ENCODE measurements at regions not wholly inside any gene's neighbourhood (a gene's known extent, or its start where the extent isn't known, plus 50 kb on each side); places are given as distances from the start of the nearest gene placed in this dataset.

GRCh38 chr1:81144240-81144825 is 656.4 kb upstream of the ADGRL2 start:
- Histone ChIP-seq H3K4me3 (ENCODE audit: low read depth in 1 of 3, low read length in 3 of 3) (no peak overlapping the region), H3K4me1 (ENCODE audit: control insufficient read depth in 4 of 4, insufficient read depth in 4 of 4, low read length in 3 of 4) (no peaks in the 10 kb centered on the region), H3K9ac (ENCODE audit: low read depth in 1 of 2, low read length in 2 of 2) (no peak overlapping the region), H3K27me3 (ENCODE audit: control insufficient read depth in 4 of 4, insufficient read depth in 4 of 4, low read length in 3 of 4) (peaks cover 0 to 2% (median 0%) of the 10 kb centered on the region in 4 donors), H3K36me3 (ENCODE audit: control insufficient read depth in 4 of 4, insufficient read depth in 3 of 4, low read depth in 1 of 4, low read length in 3 of 4) (no peaks in the 10 kb centered on the region), H3K27ac (ENCODE audit: low read depth in 1 of 2, low read length in 2 of 2) (no peak overlapping the region), H3K9me3 (ENCODE audit: control insufficient read depth in 4 of 4, low read length in 3 of 4) (no peaks in the 10 kb centered on the region)
- no peak for TF ChIP-seq YY1 (IDR thresholded peaks at IDR 0.05)
- no peak for TF ChIP-seq TAF1 (conservative IDR thresholded peaks at IDR 0.05)
- no peak for TF ChIP-seq RAD21 (IDR thresholded peaks at IDR 0.05)
- TF ChIP-seq, protein P1, sequence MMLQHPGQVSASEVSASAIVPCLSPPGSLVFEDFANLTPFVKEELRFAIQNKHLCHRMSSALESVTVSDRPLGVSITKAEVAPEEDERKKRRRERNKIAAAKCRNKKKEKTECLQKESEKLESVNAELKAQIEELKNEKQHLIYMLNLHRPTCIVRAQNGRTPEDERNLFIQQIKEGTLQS (IDR thresholded peaks at IDR 0.05): no peak
- TF ChIP-seq RXRA (IDR thresholded peaks at IDR 0.05): no peak
- TF ChIP-seq, protein P2, sequence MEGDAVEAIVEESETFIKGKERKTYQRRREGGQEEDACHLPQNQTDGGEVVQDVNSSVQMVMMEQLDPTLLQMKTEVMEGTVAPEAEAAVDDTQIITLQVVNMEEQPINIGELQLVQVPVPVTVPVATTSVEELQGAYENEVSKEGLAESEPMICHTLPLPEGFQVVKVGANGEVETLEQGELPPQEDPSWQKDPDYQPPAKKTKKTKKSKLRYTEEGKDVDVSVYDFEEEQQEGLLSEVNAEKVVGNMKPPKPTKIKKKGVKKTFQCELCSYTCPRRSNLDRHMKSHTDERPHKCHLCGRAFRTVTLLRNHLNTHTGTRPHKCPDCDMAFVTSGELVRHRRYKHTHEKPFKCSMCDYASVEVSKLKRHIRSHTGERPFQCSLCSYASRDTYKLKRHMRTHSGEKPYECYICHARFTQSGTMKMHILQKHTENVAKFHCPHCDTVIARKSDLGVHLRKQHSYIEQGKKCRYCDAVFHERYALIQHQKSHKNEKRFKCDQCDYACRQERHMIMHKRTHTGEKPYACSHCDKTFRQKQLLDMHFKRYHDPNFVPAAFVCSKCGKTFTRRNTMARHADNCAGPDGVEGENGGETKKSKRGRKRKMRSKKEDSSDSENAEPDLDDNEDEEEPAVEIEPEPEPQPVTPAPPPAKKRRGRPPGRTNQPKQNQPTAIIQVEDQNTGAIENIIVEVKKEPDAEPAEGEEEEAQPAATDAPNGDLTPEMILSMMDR (IDR thresholded peaks at IDR 0.05; ENCODE audit: low read depth, low read length, missing input control): no peak
- no peak for TF ChIP-seq SP1 (IDR thresholded peaks at IDR 0.05)
- no peak for TF ChIP-seq ZBTB33 (IDR thresholded peaks at IDR 0.05)
- no peak for TF ChIP-seq NR2F2 (IDR thresholded peaks at IDR 0.05)
- TF ChIP-seq GABPA (IDR thresholded peaks at IDR 0.05 in 1 of 2, conservative IDR thresholded peaks at IDR 0.05 in 1 of 2): no peak
- TF ChIP-seq, protein P3, sequence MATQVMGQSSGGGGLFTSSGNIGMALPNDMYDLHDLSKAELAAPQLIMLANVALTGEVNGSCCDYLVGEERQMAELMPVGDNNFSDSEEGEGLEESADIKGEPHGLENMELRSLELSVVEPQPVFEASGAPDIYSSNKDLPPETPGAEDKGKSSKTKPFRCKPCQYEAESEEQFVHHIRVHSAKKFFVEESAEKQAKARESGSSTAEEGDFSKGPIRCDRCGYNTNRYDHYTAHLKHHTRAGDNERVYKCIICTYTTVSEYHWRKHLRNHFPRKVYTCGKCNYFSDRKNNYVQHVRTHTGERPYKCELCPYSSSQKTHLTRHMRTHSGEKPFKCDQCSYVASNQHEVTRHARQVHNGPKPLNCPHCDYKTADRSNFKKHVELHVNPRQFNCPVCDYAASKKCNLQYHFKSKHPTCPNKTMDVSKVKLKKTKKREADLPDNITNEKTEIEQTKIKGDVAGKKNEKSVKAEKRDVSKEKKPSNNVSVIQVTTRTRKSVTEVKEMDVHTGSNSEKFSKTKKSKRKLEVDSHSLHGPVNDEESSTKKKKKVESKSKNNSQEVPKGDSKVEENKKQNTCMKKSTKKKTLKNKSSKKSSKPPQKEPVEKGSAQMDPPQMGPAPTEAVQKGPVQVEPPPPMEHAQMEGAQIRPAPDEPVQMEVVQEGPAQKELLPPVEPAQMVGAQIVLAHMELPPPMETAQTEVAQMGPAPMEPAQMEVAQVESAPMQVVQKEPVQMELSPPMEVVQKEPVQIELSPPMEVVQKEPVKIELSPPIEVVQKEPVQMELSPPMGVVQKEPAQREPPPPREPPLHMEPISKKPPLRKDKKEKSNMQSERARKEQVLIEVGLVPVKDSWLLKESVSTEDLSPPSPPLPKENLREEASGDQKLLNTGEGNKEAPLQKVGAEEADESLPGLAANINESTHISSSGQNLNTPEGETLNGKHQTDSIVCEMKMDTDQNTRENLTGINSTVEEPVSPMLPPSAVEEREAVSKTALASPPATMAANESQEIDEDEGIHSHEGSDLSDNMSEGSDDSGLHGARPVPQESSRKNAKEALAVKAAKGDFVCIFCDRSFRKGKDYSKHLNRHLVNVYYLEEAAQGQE (IDR thresholded peaks at IDR 0.05): no peak
- TF ChIP-seq MAX (IDR thresholded peaks at IDR 0.05): no peak
- TF ChIP-seq HNF4G (IDR thresholded peaks at IDR 0.05): no peak
- no peak for TF ChIP-seq FOXA2 (IDR thresholded peaks at IDR 0.05)
- TF ChIP-seq HNF4A (conservative IDR thresholded peaks at IDR 0.05): no peak
- TF ChIP-seq FOXA1 (IDR thresholded peaks at IDR 0.05): no peak
- no peak for TF ChIP-seq JUND (IDR thresholded peaks at IDR 0.05)
- DNase-seq (ENCODE audit: low spot score): no peak
- WGBS: 70% methylated on average over 4 of the region's 4 CpGs

Measured in liver (tissue), 8 donors.